Daoy (cell line): ENCODE measurements at regions not wholly inside any gene's neighbourhood (a gene's known extent, or its start where the extent isn't known, plus 50 kb on each side); places are given as distances from the start of the nearest gene placed in this dataset.

ENCODE experiments used
- DNase-seq: peaks from one replicate; pipeline ENCODE4 v3.0.0-alpha.2; 2015; ENCODE audit warnings: low read depth

DNA sequence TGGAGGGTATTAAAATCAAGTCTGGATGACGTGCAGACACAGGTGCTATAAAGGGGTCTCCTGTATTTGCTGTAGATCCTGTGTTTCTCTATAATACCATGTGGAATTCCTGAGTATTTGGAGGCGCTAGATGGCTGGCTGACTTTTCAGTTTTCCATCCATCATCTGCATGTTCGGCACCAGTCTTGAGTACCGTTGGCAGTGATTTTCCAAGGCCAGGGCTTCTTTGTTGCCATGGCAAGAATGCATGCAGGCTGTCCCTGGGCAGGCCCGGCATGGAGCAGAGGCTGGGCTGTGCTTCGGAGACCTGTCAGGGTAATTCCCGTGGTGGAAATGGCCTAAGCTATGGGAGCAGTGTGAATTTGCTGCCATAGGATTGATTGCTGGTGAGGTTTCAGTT lies 405.9 kb upstream of the HS6ST1 start:
- no peak for DNase-seq

DNA sequence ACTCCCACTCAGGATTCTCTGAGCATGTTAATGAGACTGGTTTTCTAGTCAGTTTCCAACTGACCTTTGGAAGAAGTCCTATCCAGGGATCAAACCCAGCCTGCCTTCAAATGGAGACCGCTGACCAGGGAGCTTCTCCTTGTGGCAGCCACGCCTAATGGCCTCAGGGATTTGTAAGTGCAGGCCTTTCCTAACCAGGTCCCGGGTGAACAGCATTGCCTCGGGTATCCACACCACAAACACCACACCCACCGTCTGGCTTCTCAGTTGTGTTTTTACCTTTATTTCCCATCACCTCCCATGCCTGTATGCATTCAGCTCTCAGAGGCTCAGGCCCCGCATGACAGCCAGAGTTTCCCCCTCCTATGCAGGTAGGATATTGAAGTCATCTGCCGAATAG lies 406.3 kb upstream of the HS6ST1 start:
- DNase-seq, result no peak

DNA sequence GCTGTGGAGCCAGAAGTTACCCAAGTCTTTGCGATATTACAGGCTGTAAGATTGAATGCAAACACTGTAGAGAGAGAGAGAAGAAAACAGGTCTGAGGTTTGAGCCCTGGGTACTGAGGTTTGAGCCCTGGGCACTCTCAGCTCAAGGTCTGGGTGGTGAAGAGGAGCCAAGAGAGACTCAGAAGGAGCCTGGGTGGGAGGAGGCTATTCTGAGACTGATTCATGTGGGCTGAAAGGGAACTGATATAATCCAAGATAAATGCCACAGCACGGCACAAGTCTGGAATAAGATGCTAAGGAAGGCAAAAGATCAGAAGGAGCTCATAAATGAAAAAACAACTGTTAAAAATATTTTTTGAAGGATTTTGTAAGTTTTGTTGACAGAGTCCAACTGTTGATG lies 407.6 kb upstream of the HS6ST1 start:
- DNase-seq, result no peak

DNA sequence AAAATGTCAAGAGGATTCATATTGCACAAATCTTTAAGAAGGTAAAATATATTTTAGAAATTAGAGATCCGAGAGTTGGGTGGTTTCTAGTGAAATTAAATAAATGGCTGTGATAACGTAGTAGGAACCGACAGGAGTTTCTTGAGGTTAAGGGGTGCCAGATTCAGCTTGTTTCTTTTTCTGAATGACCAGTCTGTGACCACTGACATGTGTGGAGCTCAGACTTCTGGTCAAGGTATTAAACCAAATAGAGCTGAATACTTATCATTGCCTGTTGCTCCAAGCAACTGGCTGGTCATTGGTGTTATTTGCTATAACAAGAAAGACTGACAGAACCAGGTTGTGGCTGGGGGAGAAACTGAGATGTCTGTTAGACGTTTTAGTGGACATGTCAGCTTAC lies 408.2 kb upstream of the HS6ST1 start:
- no peak for DNase-seq

DNA sequence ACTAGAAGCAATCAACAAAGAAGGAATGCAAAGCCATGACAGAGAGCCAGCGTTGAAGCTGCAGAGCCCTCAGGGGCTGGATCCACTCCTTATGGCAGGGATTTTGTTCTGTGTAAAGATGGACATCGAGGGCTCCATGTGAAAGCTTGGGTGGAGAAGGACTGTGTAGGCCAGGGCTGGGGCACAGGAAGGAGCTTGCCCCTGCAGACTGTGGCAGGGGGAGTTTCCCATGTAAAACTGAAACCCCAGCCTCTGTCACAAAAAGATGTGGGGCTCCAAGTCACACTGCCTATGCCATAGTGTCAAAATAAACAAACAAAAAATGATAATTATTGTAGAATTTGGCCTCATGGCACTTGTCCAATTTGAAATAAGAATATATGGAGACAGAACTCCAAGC lies 408.7 kb upstream of the HS6ST1 start:
- DNase-seq, result no peak

DNA sequence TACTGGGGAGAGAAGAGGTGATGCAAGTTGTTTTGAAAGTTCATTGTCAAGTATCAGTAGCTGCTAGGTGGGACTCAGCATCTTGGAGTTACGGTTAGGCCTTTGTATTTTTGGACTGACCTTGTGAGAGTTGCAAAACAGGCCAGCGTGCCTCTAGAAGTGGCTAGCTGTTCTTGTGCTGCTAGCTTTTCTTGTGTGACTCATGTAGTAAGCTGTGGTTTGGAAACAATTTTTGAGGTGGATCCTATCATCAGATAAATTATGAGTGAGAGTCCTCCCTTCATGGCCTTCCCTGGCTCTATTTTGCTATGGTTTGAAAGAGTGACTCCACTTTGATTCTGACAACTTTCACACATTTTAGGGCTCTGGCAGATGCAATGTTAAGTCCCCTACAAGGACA lies 409.2 kb upstream of the HS6ST1 start:
- DNase-seq, result peak; percentile 38

DNA sequence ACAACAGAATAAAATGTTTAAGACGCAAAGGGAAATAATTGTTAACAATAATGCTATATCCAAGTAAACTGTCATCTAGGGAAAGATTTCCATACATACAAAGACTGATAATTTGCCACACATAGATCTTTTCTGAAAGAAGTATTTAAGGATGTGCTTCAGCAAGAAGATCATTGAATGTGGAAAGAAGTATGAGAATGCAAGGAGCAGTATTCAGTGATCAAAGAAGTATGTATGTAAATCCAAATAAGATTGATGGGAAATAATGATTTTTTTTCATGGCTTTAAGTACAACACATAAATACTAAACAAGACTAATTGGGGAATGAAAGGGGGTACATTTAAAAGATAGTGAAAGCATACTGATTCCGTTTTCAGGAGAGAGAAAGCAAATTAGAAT lies 410.4 kb upstream of the HS6ST1 start:
- DNase-seq, result no peak

DNA sequence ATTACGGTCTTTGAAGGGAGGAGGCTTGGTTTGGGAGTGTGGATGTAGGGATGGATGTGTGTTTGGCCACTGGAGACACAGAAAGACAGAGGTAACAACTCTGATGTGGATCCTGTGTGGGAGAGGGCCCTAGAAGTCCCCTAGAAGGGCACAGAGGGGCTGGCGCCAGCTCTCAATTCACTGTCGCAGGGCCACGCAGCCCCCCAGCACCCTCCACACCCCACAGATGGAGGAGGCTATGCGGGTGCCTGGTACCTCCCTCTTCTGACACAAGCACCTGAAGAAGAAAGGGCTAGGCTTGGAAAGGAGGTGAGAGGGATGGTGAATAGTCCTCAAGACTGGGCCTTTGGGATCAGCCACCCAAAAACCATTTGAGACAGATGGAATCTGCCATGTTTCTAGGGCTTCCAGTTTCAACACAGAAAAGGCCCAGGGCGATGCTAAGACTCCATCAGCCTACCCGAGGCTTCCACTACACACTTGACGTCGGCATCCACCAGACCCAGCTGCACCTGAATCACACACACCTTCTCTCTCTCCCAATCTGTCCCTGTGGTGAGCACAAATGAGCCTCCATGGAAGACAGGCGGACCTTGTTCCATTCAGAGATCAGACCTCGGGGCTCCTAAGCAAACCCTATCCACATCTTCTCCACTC lies 413.5 kb upstream of the HS6ST1 start:
- DNase-seq, result no peak

DNA sequence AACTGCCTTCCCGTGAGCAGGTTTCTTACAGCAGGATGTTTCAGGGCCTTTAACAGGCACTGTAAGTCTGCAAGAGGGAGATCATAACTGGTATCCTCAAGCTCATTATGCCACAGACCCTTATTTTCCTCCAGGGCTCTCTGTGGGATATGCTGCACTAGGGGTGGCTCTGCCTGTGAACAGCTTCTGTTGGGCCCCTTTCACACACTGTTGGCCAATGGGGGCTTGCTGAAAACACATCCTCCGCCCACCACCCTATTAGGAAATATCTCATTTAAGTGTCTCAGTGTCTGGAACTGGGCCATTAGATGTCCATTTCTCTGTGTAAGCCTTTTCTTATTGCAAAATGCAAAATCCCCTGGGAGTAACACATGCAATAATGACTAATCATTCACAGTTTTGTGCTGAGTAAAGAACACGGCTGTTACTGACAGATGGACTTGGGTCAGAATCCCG lies 414.3 kb upstream of the HS6ST1 start:
- peak; percentile 23 for DNase-seq

DNA sequence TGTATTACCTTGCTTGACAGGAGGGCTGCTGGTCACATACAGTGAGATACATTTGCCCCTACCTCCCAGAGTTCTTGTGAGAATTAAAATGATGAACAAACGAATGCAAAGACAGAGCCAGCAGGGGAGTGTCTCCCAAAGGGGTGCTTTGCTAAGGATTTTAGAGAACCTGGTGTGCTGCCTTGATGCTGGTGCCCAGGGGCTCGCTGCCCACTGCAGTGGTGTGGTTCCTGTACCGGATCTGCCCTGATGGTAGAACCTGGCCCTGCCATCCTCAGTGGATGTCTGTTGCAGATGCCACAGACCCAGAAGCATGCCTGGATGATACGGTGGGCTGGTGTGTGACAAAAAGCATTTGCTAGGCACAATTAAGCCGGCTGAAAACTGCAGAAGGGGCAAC lies 414.8 kb upstream of the HS6ST1 start:
- DNase-seq, result no peak

DNA sequence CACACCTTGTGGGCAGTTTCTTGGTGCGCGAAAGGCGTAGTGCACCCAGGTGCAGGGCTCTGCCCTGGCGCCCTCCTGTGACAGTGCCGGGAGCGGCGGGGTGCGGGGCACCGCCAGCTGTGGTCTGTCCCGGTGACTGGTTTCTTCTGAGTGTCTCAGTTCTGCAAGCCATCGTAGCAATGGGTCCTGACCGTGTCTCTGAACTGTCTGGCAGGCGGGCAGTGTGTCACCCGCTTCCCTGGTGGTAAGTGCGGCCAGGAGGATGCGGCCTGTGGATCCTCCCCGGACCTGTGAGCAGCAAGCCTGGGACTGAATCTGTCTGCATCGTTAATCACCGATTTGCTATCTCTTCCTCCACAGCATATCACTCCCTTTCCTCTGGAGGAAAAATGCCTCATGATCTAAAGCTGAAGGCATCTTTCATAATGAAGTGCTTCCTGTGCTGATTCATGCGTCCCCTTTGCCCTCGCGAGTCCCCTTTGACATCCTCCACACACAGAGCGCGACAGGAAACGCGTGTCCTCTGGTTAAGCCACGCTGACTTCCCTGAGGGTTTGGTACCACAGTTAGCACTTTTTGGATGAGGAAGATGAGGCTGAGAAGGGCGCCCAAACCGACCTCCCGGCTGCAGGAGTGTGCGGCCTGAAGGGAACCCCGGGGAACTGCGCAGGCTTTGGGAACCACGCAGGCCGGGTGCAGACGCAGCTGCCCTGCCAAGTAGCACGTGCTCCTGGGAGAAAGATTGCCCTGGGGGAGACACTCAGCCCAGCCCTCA lies 416.0 kb upstream of the HS6ST1 start:
- DNase-seq, result peak; percentile 26

DNA sequence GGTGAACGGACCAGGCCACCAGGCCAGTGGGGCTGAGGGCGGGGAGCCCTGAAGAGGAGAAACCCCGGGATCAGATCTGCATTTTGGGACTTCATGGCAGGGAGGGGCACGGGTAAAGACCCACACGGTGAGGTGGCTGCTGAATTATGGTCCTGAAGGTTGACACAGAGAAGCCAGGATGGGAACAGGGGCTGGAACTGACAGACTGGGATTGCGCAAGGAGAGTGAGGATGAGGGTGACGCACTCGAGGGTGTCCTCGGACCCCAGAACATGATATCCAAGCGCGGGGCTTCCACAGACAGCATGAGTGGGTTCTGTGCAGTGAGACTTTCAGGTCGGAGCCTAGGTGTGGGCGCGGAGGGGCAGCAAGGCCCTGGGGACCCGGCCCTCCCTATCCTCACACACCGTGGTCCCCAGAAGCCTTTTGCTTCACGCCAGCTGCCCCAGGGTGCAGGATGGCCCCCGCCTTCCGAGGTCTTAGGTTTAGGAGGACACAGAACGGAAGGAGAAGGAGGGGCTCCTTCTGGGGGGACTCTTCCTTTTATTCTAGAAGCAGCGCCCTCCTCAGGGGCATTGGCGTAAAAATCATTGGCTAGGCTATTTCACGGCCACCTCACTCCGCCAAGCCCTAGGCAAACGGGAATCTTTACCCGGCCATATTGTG lies 416.8 kb upstream of the HS6ST1 start:
- no peak for DNase-seq

DNA sequence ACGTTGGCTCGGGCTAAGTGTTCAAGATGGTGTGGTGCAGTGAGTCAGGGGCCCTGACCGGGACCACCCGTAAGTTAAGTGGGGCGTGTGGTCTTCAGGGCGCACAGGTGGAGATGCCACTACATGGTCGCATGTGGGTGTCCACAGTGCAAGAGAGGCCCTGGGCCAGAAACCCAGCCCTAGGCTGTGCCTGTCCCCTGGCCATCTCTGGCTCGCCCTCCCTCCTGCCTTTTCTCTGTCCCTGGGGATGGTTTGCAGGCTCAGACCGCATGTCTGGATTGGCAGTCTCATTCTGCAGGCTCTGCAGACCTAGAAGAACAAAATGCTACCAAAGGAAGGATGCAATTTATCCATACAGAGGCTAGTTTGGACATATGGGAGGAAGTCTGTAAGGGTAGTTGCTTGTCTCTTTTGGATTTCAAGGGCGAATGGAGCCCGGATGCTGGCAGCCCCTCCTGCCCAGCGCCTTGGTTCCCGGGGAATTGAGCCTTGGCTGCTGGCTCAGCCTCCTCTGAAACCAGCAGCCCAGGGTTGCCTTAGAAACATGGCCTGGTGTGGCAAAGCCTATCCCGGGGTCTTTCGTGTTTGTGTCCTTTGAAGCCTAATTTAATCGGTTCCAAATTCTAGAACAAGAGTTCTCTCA lies 417.5 kb upstream of the HS6ST1 start:
- DNase-seq, result peak; percentile 9

DNA sequence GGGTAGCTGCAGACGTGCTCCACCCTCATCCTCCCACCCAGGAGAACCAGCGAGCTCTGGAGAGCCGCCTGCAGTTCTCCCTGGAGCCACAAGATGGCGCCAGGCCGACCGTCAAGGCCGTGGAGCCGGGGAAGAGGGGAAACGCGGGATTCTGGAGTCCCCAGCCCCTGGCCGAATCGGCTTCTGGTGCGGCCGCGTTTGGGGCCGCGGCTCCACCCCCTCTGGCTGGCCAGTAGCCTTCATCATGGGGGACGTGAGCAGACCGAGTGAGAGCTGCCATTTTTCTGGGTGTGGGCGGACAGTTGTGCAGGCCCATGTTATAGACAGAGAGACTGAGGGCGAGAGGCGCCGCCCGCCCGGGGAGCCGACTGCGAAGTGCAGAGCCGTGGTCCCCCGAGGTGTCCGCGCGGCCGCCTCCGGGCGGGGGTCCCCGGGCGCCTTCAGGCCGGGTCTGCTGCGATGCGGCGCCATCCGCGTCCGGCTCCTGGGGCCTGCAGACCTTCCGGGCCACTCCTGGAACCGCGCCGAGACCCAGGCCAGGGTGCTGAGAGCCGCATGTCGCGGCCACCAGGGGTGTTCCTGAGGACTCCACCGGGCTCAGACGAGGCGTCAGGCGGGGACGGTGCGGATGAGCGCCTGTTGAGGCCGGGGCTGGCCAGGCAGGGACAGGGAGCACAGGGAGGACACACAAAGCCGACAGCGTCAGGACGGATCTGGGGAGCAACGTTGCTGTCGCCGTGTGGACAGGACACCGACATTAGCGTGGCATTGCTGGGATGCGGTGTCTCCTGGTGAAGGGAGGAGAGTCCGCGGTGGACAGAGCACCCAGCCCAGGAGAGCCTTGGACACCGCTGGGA lies 418.2 kb upstream of the HS6ST1 start:
- peak; percentile 68 for DNase-seq

DNA sequence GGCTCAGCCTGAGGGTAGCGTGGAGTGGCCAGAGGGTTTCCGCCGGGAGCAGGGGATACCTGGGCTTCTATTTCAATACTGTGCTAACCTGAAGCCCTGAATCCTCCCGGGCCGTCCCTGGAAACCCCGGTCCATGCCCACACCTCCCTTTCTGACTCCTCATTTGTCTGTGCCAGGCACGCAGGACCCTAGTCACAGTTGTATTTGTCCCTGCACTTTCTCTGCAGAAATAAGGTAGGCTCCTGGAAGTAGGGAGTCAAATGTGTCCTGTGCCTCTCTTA lies 418.8 kb upstream of the HS6ST1 start:
- no peak for DNase-seq

DNA sequence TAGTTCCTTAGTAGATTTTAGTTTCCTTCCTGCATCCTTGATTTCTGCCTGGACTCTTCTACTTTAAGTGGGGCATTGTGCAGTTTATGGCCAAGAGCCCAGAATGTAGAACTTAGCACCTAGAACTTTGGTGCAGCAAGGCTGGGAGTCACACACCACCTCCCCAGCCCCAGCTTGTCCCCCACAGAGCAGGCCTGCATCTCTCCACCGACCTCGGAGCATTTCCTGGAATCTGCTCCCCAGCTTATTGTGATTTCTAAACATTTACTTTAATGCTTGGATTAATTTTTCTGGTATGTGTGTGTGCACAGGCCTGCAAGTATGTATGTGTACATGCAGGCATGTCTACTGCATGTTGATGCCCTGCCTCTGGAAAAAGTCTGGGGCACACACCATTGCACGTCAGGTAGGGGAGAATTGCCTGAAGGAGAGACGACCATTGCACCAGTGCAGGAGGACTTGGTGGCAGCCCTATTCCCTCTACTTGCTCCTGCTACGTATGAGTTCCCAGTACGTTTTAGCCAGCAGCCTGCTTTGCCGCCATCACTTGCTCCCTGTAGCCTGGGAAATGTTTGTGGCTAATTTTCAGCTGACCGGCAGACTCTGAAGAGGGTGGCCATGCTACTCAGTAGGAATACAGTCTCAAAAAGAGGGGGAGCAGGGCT lies 419.9 kb upstream of the HS6ST1 start:
- no peak for DNase-seq

DNA sequence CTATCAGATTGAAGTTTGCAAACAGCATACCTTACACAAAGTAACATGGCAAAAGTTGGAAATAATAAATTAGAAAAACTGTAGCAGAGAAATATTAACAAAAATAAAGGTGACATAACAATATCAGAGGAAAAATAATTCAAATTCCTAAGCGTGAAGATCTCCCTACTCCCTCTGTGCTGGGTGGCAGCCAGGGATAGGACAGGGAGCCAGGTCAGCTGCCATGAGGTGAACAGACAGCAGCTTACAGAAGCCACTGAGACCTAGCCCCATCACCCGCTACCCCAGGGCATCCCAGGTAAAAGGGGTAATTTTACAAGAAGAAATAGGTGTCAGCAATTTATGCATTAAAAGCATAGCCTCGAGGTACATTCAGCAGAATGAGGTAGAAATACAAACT lies 423.8 kb upstream of the HS6ST1 start:
- no peak for DNase-seq

DNA sequence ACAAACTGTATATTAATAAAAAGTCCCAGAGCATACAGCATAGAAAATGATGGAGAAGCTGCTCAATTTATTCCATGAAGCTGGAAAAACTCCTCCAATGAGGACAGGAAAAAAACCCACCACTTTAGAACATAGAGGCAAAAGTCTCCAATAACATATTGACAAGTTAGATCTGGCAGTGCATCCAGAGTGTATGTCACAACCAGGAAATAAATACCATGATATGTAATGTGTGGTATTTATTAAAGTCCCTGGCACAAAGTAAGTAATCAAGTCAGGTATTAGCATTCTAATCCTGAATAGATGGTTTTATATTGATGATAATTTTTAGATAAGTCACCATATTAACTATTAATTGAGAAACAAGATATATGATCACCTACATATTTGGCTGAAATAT lies 427.3 kb upstream of the HS6ST1 start:
- DNase-seq, result no peak

DNA sequence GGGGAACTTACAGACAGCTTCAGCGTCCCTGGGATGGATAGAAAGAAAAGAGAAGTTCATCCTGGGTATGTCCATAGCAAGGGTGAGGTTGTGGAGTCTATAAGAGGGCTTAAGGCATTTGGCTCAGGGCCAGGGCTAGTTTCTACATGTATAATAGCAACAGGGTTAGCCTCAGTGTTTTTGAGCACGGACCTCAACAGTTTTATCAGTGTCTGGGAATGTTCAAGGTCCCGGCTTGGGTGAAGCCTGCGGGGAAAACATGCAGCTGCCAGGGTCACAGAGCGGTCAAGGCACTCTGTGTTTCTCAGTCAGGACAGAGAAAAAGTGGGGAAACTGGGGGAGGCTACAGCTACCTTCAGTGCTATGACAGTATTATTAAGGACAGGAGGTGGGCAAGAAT lies 427.7 kb upstream of the HS6ST1 start:
- peak; percentile 74 for DNase-seq

DNA sequence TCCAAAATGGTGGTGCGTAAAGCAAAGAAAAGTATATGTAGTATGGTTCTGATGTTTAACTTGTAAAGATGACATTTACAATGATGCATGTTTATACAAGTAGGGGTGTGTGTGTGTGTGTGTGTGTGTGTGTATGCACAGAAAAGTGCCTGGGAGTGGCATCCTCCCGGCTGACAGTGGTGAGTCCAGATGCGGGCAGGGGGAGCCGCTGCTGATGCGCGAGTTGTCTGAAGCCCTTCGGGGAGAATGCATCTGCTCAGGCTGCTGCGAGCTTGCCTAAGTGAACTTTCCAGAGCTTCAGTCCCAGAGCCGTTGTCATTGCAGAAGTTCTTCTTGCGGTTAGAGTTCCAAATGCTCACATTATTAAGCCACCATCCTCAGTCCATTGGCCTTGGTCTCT lies 429.7 kb upstream of the HS6ST1 start:
- DNase-seq, result no peak
